H9 (cell line): ENCODE measurements at regions not wholly inside any gene's neighbourhood (a gene's known extent, or its start where the extent isn't known, plus 50 kb on each side); places are given as distances from the start of the nearest gene placed in this dataset.
A peak's percentile ranks its signal among the peaks of the same experiment; 100 is the strongest.

ENCODE experiments used
- DNase-seq: peaks from one replicate; pipeline ENCODE4 v3.0.0-alpha.2; 2017
- H2AFZ ChIP-seq: one replicate; pipeline ENCODE4 v1.6.1; 2013; ENCODE audit warnings: mild to moderate bottlenecking, low read length, control low read depth, moderate library complexity
- H2AK5ac ChIP-seq: 2 replicates; pipeline ENCODE4 v1.6.1; 2013; ENCODE audit warnings: low read length, control low read depth, mixed read lengths; ENCODE audit not compliant: insufficient read length
- H2BK120ac ChIP-seq: one replicate; pipeline ENCODE4 v1.6.1; 2013; ENCODE audit warnings: low read depth, mild to moderate bottlenecking, low read length, control low read depth, inconsistent platforms; ENCODE audit not compliant: poor library complexity, severe bottlenecking
- H2BK12ac ChIP-seq: 2 replicates; pipeline ENCODE4 v1.6.1; 2013; ENCODE audit warnings: low read length, control low read depth, mixed read lengths, low read depth; ENCODE audit not compliant: insufficient read length
- H2BK15ac ChIP-seq: 2 replicates; pipeline ENCODE4 v1.6.1; 2013; ENCODE audit warnings: low read depth, low read length, control low read depth
- H2BK20ac ChIP-seq: one replicate; pipeline ENCODE4 v1.6.1; 2013; ENCODE audit warnings: low read depth, mild to moderate bottlenecking, low read length, control low read depth, inconsistent platforms; ENCODE audit not compliant: poor library complexity, severe bottlenecking
- H2BK5ac ChIP-seq: 2 replicates; pipeline ENCODE4 v1.6.1; 2013; ENCODE audit warnings: low read length, control low read depth, mixed read lengths; ENCODE audit not compliant: insufficient read length
- H3K14ac ChIP-seq: 2 replicates; pipeline ENCODE4 v1.6.1; 2013; ENCODE audit warnings: low read length, control low read depth; ENCODE audit not compliant: insufficient read depth
- H3K18ac ChIP-seq: 2 replicates; pipeline ENCODE4 v1.6.1; 2013; ENCODE audit warnings: low read depth, mild to moderate bottlenecking, mixed read lengths, low read length, control low read depth; ENCODE audit not compliant: insufficient read length
- H3K23ac ChIP-seq: 2 replicates; pipeline ENCODE4 v1.6.1; 2013; ENCODE audit warnings: low read length, control low read depth, mixed read lengths, low read depth; ENCODE audit not compliant: insufficient read length
- H3K23me2 ChIP-seq: 2 replicates; pipeline ENCODE4 v1.6.1; 2013; ENCODE audit warnings: low read depth, mild to moderate bottlenecking, mixed read lengths, low read length, control low read depth; ENCODE audit not compliant: insufficient read length, poor library complexity, severe bottlenecking
- H3K27ac ChIP-seq: 2 replicates; pipeline ENCODE4 v1.5.1; 2013; ENCODE audit warnings: low read length, control low read depth, mixed read lengths, low read depth; ENCODE audit not compliant: insufficient read length
- H3K27me3 ChIP-seq: 2 replicates; pipeline ENCODE4 v1.6.1; 2013; ENCODE audit warnings: low read length, control low read depth, inconsistent platforms; ENCODE audit not compliant: insufficient read depth
- H3K4ac ChIP-seq: 2 replicates; pipeline ENCODE4 v1.6.1; 2013; ENCODE audit warnings: low read depth, mild to moderate bottlenecking, control low read depth, inconsistent platforms, low read length, moderate library complexity
- H3K4me1 ChIP-seq: 2 replicates; pipeline ENCODE4 v1.6.1; 2013; ENCODE audit warnings: low read length, control low read depth, inconsistent platforms; ENCODE audit not compliant: insufficient read depth
- H3K4me2 ChIP-seq: 2 replicates; pipeline ENCODE4 v1.6.1; 2013; ENCODE audit warnings: low read length, control low read depth, mixed read lengths; ENCODE audit not compliant: insufficient read length, insufficient read depth
- H3K56ac ChIP-seq: 2 replicates; pipeline ENCODE4 v1.6.1; 2013; ENCODE audit warnings: low read depth, mild to moderate bottlenecking, mixed read lengths, low read length, control low read depth; ENCODE audit not compliant: insufficient read length
- H3K79me1 ChIP-seq: 2 replicates; pipeline ENCODE4 v1.6.1; 2013; ENCODE audit warnings: low read depth, mild to moderate bottlenecking, moderate library complexity, low read length, control low read depth, inconsistent platforms; ENCODE audit not compliant: insufficient read depth, poor library complexity, severe bottlenecking
- H3K79me2 ChIP-seq: 2 replicates; pipeline ENCODE4 v1.6.1; 2013; ENCODE audit warnings: low read length, control low read depth, inconsistent platforms; ENCODE audit not compliant: insufficient read depth
- H3K9ac ChIP-seq: 2 replicates; pipeline ENCODE4 v1.6.1; 2013; ENCODE audit warnings: low read length, control low read depth, mixed read lengths; ENCODE audit not compliant: insufficient read length; ENCODE audit errors: extremely low read depth
- H3K9me3 ChIP-seq: one replicate; pipeline ENCODE4 v1.6.1; 2013; ENCODE audit warnings: low read depth, low read length, inconsistent platforms; ENCODE audit not compliant: control insufficient read depth
- H3T11ph ChIP-seq: one replicate; pipeline ENCODE4 v1.6.1; 2013; ENCODE audit warnings: mild to moderate bottlenecking, low read length, control low read depth, inconsistent platforms
- H4K20me1 ChIP-seq: one replicate; pipeline ENCODE4 v1.6.1; 2013; ENCODE audit not compliant: control insufficient read depth, insufficient read length, insufficient read depth
- H4K5ac ChIP-seq: 2 replicates; pipeline ENCODE4 v1.6.1; 2013; ENCODE audit warnings: low read depth, mild to moderate bottlenecking, mixed read lengths, low read length, control low read depth; ENCODE audit not compliant: insufficient read length
- H4K8ac ChIP-seq: replicated peaks from 2 replicates; pipeline ENCODE4 v1.6.1; 2013; ENCODE audit warnings: low read length, control low read depth, mixed read lengths, low read depth; ENCODE audit not compliant: insufficient read length
- H4K91ac ChIP-seq: 2 replicates; pipeline ENCODE4 v1.6.1; 2013; ENCODE audit warnings: low read depth, mild to moderate bottlenecking, moderate library complexity, mixed read lengths, low read length, control low read depth; ENCODE audit not compliant: insufficient read length
- H3K27ac Mint-ChIP-seq, 3 experiments: 2 replicates in 2 of 3; 3 replicates in 1 of 3; pipeline ENCODE4 v1.8.0; 2020 to 2021; ENCODE audit warnings: mixed read lengths in 3 of 3, mild to moderate bottlenecking in 1 of 3, moderate library complexity in 1 of 3
- H3K27me3 Mint-ChIP-seq: 2 replicates; pipeline ENCODE4 v1.8.0; 2021; ENCODE audit warnings: low read depth, mild to moderate bottlenecking, moderate library complexity, mixed read lengths
- H3K36me3 Mint-ChIP-seq, 3 experiments: 2 replicates in 2 of 3; 3 replicates in 1 of 3; pipeline ENCODE4 v1.8.0; 2020 to 2021; ENCODE audit warnings: low read depth in 3 of 3, mixed read lengths in 3 of 3; ENCODE audit not compliant: insufficient read depth in 1 of 3
- H3K4me1 Mint-ChIP-seq, 2 experiments: 2 replicates each; pipeline ENCODE4 v1.8.0; 2020; ENCODE audit warnings: mixed read lengths in 2 of 2
- H3K4me3 Mint-ChIP-seq, 2 experiments: 2 replicates in 1 of 2; 3 replicates in 1 of 2; pipeline ENCODE4 v1.8.0; 2020 to 2021; ENCODE audit warnings: mild to moderate bottlenecking in 2 of 2, mixed read lengths in 2 of 2, moderate library complexity in 1 of 2
- H3K9me3 Mint-ChIP-seq, 2 experiments: 2 replicates in 1 of 2; 3 replicates in 1 of 2; pipeline ENCODE4 v1.8.0; 2020; ENCODE audit warnings: mild to moderate bottlenecking in 2 of 2, mixed read lengths in 2 of 2, moderate library complexity in 1 of 2
- CTCF ChIP-seq: fragments of 200-600 bp; sonication (generic); conservative IDR thresholded peaks from 3 replicates; pipeline ENCODE4 v1.8.0; 2021; ENCODE audit warnings: antibody characterized with exemption, mild to moderate bottlenecking
- WGBS: extraction: QIAGEN DNeasy Blood & Tissue Kit; methylation state at CpG from one replicate; pipeline ENCODE4 v1.1.7; 2013; ENCODE audit warnings: missing lambda C conversion rate, low lambda C conversion rate, mixed read lengths; ENCODE audit not compliant: insufficient read length; ENCODE audit errors: extremely low coverage; 5-methylcytosine and 5-hydroxymethylcytosine counted together

GRCh38 chr4:103482471-103482870 is 237.3 kb downstream of the TACR3 start:
- no peak overlapping the region for H2AFZ ChIP-seq
- no peak overlapping the region for H3K4me2 ChIP-seq
- Mint-ChIP-seq H3K4me3 (no peak overlapping the region), H3K4me1 (peaks cover 0 to 6% of the 10 kb centered on the region in 2 experiments; a peak in 2 of 4 replicates), H3K36me3 (peaks cover 0 to 3% (median 0%) of the 10 kb centered on the region in 3 experiments; a peak in 4 of 7 replicates), H3K9me3 (peaks cover 5 to 11% of the 10 kb centered on the region in 2 experiments; a peak in 3 of 5 replicates), H3K27ac (peak overlapping the region in 1 of 3 experiments; percentile 28; a peak in 1 of 7 replicates), H3K27me3 (no peaks in the 10 kb centered on the region; the same call in 1 of the 2 replicates)
- no peak overlapping the region for H3K4ac ChIP-seq
- no peak overlapping the region for H3K9ac ChIP-seq
- no peaks in the 10 kb centered on the region for H3K23me2 ChIP-seq
- no peaks in the 10 kb centered on the region for H3K4me1 ChIP-seq
- no peak overlapping the region for H3T11ph ChIP-seq
- no peak overlapping the region for H3K18ac ChIP-seq
- no peak overlapping the region for H2BK5ac ChIP-seq
- whole genome bisulfite sequencing, result no CpG with 5 or more reads among the region's 3 CpGs
- DNase-seq, result no peak
- no peak overlapping the region for H2BK12ac ChIP-seq
- H4K5ac ChIP-seq, result no peak overlapping the region
- H2BK15ac ChIP-seq, result no peak overlapping the region
- no peaks in the 10 kb centered on the region for H3K79me1 ChIP-seq
- TF ChIP-seq CTCF, result no peak
- no peaks in the 10 kb centered on the region for H3K9me3 ChIP-seq
- no peak overlapping the region for H3K27ac ChIP-seq
- no peak overlapping the region for H2BK20ac ChIP-seq
- H3K14ac ChIP-seq, result no peak overlapping the region
- no peak overlapping the region for H2BK120ac ChIP-seq
- H2AK5ac ChIP-seq, result no peak overlapping the region
- H3K27me3 ChIP-seq, result no peaks in the 10 kb centered on the region
- no peak overlapping the region for H4K8ac ChIP-seq
- no peaks in the 10 kb centered on the region for H3K79me2 ChIP-seq
- H3K56ac ChIP-seq, result no peak overlapping the region
- H4K91ac ChIP-seq, result no peak overlapping the region
- H3K23ac ChIP-seq, result no peak overlapping the region
- no peaks in the 10 kb centered on the region for H4K20me1 ChIP-seq
